Vagina (tissue), 2 donors: ENCODE measurements at regions not wholly inside any gene's neighbourhood (a gene's known extent, or its start where the extent isn't known, plus 50 kb on each side); places are given as distances from the start of the nearest gene placed in this dataset.

Experiments used
- POLR2A ChIP-seq, 2 donors: fragments of 450-650 bp; IDR thresholded peaks; one replicate each; pipeline ENCODE4 v1.6.1; 2017; ENCODE audit warnings: antibody characterized with exemption in 2 of 2, mild to moderate bottlenecking in 2 of 2, moderate library complexity in 2 of 2
- POLR2AphosphoS5 ChIP-seq, 2 donors: sonication (generic); formaldehyde crosslinking; IDR thresholded peaks; one replicate each; pipeline ENCODE4 v1.9.0; 2017; ENCODE audit warnings: antibody characterized with exemption in 2 of 2, mild to moderate bottlenecking in 2 of 2, low read depth in 1 of 2; ENCODE audit not compliant: insufficient read depth in 1 of 2
- TF ChIP-seq, protein P1 (sequence below), 3 experiments: fragments of 450-650 bp in 2 of 3; fragments of 200-600 bp in 1 of 3; sonication (generic) in 1 of 3; IDR thresholded peaks; one replicate each; pipeline ENCODE4 v1.5.1; 2017 to 2019; ENCODE audit warnings: antibody characterized with exemption in 3 of 3, mild to moderate bottlenecking in 2 of 3, moderate library complexity in 2 of 3

- TF ChIP-seq, protein P1, sequence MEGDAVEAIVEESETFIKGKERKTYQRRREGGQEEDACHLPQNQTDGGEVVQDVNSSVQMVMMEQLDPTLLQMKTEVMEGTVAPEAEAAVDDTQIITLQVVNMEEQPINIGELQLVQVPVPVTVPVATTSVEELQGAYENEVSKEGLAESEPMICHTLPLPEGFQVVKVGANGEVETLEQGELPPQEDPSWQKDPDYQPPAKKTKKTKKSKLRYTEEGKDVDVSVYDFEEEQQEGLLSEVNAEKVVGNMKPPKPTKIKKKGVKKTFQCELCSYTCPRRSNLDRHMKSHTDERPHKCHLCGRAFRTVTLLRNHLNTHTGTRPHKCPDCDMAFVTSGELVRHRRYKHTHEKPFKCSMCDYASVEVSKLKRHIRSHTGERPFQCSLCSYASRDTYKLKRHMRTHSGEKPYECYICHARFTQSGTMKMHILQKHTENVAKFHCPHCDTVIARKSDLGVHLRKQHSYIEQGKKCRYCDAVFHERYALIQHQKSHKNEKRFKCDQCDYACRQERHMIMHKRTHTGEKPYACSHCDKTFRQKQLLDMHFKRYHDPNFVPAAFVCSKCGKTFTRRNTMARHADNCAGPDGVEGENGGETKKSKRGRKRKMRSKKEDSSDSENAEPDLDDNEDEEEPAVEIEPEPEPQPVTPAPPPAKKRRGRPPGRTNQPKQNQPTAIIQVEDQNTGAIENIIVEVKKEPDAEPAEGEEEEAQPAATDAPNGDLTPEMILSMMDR (IDR thresholded peaks at IDR 0.05) = no peak
- no peak for TF ChIP-seq POLR2A (IDR thresholded peaks at IDR 0.05)
- no peak for TF ChIP-seq POLR2AphosphoS5 (IDR thresholded peaks at IDR 0.05; ENCODE audit: insufficient read depth in 1 of 2, low read depth in 1 of 2)
Measured at GRCh38 chr1:14251871-14252270, 346.6 kb upstream of the KAZN start.
